ENCODE measurements at regions not wholly inside any gene's neighbourhood (a gene's known extent, or its start where the extent isn't known, plus 50 kb on each side); places are given as distances from the start of the nearest gene placed in this dataset.

DNA sequence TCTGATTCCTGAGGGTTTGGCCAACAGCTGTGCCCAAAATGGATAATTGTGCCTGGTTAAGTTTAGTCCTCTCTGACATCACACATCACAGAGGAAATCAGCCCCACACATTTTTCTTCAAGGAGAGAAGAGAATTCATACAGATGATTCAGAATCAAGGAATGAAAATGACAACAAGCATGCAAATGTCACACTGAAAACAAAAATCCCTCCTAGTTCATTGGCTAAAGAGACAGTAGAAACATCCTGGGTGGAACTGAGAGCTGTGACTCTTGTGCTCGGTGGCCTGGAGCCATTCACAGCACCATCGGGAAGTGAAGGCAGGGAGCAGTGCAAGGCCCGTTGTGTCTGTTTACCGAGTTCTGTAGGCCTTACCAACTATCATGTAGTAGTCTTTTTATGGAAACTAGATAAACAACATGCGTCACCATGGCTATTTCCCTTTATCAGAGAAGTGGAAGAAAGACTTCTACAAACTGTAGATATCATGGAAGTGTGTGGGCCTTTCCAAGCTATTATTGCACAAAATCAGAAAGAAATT is 81.7 kb upstream of the TENT5A start:
- TF ChIP-seq, protein P1, sequence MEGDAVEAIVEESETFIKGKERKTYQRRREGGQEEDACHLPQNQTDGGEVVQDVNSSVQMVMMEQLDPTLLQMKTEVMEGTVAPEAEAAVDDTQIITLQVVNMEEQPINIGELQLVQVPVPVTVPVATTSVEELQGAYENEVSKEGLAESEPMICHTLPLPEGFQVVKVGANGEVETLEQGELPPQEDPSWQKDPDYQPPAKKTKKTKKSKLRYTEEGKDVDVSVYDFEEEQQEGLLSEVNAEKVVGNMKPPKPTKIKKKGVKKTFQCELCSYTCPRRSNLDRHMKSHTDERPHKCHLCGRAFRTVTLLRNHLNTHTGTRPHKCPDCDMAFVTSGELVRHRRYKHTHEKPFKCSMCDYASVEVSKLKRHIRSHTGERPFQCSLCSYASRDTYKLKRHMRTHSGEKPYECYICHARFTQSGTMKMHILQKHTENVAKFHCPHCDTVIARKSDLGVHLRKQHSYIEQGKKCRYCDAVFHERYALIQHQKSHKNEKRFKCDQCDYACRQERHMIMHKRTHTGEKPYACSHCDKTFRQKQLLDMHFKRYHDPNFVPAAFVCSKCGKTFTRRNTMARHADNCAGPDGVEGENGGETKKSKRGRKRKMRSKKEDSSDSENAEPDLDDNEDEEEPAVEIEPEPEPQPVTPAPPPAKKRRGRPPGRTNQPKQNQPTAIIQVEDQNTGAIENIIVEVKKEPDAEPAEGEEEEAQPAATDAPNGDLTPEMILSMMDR (IDR thresholded peaks at IDR 0.05), result no peak
- TF ChIP-seq POLR2A (IDR thresholded peaks at IDR 0.05), result no peak
